Suprapubic skin (tissue), 4 donors: ENCODE measurements at regions not wholly inside any gene's neighbourhood (a gene's known extent, or its start where the extent isn't known, plus 50 kb on each side); places are given as distances from the start of the nearest gene placed in this dataset.

Experiments
- CTCF ChIP-seq, 2 donors: fragments of 200-600 bp in 1 of 2; fragments of 450-650 bp in 1 of 2; sonication (generic) in 1 of 2; IDR thresholded peaks; one replicate each; pipeline ENCODE4 v1.5.1; 2016 to 2019; ENCODE audit warnings: antibody characterized with exemption in 2 of 2, mild to moderate bottlenecking in 1 of 2, moderate library complexity in 1 of 2
- EP300 ChIP-seq: sonication (generic); formaldehyde crosslinking; IDR thresholded peaks from one replicate; pipeline ENCODE4 v1.6.1; 2017; ENCODE audit warnings: antibody characterized with exemption
- POLR2A ChIP-seq, 2 donors: fragments of 450-650 bp; IDR thresholded peaks; one replicate each; pipeline ENCODE4 v1.6.1; 2017; ENCODE audit warnings: antibody characterized with exemption in 2 of 2, mild to moderate bottlenecking in 2 of 2, moderate library complexity in 2 of 2
- POLR2AphosphoS5 ChIP-seq, 3 donors: sonication (generic); formaldehyde crosslinking; IDR thresholded peaks; one replicate each; pipeline ENCODE4 v1.6.1; 2017; ENCODE audit warnings: antibody characterized with exemption in 3 of 3

DNA sequence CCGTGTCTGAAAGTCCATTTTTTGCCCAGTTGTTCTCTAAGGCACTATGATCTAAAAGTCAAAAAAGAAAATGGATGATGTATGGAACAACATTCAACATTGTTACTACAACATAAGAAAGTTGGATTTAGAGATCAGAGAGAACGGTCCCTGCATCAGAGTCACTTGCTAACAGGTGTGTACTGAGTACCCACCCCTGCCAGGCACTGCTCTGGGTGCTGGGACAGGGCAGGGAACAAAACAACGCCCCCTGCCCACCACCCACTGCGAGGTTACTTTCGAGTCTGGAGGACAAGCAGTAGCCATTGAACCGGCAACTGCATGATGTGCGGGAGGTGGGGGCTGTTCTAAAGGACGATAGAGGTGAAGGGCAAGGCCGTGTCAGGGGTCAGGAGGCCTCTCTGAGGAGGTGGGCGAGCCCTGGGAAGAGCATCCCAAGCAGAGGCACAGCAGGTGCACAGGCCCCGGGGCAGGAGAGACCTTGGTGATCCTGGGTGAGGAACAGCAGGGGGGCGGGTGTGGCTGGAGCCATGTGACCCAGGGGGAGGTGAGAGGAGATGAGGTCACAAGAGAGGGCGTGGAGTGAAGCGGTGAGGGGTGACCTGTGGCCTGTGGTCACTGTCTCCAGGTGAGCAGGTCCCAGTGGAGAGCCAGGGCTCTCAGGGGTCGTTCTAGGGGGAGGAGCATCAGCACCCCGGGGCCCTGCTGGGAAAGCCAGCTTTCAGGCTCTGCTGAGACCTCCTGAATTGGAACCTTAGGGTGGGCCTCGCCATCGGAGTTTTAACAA, 197.5 kb upstream of the SULF2 start:
- TF ChIP-seq CTCF (IDR thresholded peaks at IDR 0.05) (no peak), POLR2AphosphoS5 (IDR thresholded peaks at IDR 0.05) (no peak), EP300 (no peak), POLR2A (IDR thresholded peaks at IDR 0.05) (no peak)
